HG03060 (cell line): ENCODE measurements at regions not wholly inside any gene's neighbourhood (a gene's known extent, or its start where the extent isn't known, plus 50 kb on each side); places are given as distances from the start of the nearest gene placed in this dataset.

Source experiments
- ATAC-seq: cut with Tn5 transposase; IDR thresholded peaks from one replicate; pipeline ENCODE4 v1.9.1; 2021; ENCODE audit warnings: low read depth, moderate number of reproducible peaks; ENCODE audit not compliant: unreplicated experiment

DNA sequence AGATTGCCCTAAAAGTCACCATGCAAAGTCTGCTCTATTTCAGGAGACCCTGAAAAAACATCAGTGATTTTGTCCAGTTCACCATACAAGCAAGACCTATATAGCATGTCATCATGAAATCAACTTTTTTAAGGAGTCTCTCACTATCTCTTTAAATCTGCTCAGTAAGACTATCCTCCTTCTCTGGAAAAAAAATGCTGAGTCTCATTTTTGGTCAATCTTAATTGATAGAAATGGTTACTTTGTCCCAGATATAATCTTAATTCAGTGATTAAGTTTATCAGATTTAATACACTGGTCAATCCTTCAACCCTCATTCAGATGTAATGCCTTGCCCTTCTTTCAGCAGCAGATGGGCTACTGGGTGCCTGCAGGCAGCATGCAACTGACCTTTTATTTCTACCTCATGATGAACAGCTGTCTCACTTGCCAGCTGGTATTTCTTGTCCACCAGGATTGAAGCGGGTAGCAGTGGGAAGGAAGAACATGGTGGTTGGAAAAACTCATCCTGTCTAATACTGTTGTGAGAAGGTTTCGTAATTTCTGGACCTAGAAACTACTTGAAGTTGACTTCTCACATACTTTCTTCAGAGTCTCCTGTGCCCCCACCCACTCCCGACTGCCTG, 375.3 kb downstream of the DNAH5 start:
- ATAC-seq = no peak

DNA sequence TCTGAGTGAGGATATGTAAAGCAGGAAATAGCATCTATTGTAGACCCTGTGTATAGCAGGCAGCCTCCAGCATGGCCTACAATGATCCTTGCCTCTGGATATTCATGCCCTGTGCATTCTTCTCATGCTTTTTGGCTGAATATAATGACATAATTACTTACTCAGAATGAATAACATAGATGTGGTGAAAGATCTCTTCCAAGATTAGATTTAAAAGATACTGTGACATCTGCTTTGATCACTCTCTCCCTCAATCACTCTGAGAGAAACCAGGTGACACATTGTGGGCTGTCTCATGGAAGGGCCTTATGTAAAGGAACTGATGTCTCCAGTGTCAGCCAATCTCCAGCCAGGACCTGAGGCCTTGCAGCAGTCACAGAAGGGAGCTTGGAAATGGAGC, 376.7 kb downstream of the DNAH5 start:
- no peak for ATAC-seq

DNA sequence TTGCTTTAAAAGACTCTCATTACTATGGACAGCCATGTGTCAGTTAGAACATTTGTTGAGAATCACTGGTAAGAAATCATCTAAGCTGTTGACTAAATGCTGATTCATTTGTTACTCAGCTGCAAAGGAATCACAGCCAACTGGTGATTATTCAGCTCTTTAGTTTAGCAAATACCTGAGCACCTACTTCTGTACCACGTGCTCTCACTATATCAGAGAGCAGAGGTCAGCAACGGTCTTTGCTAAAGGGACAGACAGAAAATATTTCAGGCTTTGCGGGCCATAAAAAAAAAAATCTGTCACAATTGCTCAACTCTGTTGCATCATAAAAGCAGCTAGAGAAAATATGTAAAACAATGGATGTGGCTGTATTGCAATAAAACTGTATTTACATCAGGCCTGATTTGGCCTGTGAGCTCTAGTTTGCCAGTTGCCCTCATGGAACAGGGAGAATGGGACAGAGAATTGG, 377.6 kb downstream of the DNAH5 start:
- no peak for ATAC-seq

DNA sequence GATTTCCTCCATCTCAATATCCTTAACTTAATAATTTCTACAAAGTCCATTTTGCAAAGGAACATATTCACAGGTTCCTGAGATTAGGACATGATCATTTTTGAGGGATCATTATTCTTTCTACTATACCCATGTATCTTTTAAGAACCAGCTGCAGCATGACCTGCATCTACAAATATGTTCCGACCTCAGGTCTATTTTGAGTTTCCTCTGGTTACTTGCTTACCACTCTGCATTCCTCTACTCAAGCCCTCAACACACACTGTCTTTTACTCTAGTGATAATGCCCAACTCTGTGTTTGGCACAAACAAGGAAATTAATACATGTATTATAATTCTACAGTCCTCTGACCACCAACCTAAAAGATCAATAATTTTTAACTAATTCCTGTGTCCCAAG, 386.1 kb downstream of the DNAH5 start:
- ATAC-seq = no peak

DNA sequence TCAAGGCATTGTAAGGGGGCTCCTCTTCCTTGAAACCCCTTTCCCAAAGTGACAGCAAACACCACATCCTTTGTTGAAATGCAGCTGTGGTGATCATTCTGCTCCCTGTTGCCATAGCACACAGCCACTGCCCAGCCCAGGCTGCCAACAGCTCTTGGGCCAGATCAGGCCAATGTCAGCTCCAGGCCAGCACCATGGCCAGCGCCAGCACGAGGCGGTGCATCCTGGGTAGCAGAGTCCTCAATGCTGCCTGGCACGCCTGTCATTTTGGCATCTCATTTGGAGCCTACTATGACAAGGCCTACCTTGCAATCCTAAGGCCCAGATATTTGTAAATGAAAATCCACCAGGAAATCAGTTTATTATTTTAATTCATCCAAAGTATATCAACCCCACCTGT, 390.6 kb downstream of the DNAH5 start:
- ATAC-seq = no peak

DNA sequence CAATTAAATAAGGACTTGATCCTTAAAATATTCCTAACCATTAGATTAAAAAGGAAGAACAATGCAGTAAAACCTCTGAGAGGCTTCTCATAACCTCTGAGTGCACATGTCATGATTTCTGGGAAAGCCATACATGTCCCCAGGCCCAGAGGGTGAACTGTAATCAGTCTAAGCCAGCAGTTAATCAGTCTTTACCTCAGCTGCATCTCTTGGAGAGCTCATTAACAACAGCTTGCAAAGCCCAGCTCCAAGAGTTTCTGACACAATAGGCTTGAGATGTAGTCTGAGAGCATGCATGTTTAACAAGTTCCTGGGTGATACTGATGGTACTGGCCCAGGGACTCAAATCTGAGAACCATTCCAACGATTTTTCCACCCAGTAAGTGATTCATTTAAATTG, 392.1 kb downstream of the DNAH5 start:
- ATAC-seq = no peak

DNA sequence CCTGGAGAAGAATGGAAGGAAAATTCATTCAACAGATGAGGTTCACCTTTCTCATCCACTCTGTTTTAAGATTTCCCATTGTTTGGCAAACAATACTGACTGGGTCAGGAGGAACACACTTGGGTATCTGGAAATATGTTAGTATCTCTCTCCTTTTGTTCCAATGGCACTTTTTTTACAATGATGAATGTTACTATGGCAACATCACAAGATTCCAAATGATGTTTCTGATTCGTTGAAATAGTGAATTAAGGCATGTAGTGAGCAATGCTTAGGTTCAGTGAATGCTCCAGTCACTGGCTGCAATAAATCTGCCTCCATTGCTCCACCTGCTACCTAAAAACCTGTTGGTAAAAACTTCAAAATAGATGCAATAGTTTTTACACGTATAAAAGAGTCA, 392.8 kb downstream of the DNAH5 start:
- ATAC-seq = no peak

DNA sequence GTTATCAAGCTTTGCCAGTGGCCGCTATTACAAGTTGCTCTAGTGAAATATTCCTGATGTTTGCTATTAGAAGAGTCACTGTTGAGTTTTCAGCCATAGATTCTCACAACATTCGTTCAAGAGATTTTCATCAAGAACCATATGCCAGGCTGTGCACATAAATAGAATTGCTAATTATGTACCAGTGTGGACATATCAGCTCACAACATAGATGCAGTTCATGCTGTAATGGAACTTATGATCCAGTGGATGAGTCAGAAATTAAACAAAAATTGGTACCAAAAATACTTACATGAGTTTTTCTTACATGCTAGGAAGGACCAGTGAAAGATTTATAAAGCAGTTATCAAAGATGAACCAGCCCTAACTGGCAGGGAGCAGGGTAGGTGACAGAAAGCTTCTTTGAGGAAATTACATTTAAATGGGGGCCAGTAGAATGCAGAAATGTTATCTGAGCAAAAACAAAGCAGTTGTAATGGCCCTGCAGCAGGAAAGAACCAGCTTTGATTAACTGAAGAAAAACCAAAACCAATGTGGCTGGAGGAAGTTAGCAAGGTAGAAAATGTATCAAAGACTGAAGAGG, 404.2 kb downstream of the DNAH5 start:
- ATAC-seq = no peak

DNA sequence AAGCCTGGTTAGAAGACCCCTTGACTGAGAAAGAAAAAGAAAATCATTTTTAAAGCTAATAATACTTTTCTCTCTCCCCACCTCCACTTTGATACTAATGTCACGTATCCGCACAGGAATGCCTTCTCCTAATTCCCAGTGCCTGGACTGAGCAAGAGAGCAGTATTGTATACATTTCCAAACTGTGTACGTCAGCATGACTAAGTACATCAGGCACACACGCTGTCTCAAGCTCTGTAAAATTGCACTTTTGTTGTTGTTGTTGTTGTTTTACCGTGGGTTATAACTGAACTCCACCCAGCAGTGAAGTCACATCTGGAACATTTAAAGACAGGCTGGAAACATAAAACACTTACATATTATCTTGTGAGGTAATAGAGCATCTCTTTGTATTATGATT, 407.6 kb downstream of the DNAH5 start:
- no peak for ATAC-seq

DNA sequence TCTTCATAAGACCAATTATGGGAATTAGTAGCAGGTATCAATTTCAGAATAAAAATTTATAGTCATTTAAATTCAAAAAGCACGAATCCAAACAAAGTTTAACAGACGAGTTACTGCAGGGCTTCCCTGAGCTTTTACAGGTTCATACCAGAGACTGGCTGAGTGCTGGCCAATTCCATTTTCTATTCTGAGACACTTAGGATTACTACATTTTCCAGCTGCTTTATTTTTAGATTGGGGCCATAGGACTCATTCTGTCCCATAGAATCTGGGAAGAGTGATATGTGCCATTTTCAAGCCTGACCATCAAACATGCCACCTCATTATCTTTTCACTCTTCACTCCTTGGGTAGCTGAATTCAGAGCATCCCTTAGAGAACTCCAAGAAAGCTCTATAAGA, 410.7 kb downstream of the DNAH5 start:
- ATAC-seq = no peak

DNA sequence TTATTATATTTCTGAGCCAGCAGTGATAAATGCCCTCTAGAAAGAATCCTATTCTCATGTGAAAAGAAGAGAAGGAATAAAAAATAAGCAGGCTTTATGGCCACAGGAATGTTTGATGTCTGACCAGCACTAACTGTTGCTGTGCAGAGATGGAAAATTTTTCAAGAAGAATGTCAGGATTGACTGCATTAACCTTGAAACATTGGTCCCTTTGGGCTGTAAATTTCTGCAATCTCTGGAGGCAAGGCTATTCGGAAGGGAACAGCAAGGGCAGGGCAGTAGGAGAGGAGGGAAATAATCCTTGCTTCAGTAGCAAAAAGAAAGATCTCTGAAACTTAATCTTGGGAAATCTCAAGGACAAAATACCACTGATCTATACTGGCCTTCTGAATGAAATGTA, 415.2 kb downstream of the DNAH5 start:
- ATAC-seq = no peak

DNA sequence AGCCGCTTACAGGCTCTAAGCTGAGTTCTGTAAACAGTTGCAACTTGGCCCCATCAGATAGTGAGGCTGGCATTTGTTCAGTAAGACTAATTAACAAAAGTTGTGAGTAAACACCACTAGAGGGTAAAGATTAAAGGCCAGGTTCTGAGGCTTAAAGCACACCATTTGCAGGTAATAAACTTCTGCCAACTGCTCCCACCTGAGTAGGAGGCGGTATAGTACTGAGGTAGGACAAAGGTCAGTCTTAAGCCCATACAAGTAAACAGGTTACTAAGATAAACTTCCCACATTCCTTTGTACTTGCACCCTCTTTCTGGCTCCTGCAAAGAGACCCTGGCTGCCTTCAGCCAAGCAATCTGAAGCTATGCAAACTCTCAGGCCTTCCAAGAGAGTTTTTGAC, 419.6 kb downstream of the DNAH5 start:
- no peak for ATAC-seq

DNA sequence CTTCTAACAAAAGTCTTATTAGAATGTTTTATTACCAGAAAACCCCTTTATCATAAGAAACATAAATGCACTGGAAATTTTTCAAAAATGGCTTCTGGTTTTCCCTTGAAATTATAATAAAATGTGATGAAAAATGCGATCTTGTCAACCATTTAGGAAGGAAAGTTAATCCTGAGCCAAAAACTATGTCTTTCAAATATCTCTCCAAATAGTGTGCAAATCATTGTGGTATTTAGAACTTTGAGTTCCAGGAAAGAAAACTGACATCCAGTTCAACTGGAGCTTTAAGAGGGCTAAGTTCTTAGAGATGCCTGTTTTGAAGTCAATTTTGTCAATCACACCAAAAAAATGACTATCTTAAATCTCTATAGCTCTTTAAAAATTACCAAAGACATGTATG, 425.4 kb downstream of the DNAH5 start:
- ATAC-seq = no peak

DNA sequence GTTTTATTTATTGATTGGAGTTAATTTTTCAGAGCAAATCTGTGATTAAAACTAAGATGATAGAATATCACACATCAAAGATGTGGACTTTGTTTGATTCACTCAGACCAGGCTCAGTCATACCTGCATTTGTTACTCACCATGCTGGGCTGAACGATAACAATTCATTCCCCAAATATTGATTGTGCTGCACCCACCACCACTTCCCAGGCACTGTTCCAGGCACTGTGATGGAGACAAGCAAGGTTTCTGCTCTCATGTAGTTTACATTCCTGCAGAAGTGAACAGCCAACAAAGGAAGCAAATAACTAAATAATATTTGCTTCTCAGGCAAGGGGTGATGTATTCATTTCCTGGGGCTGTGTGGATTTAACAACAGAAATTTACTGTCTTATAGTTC, 428.3 kb downstream of the DNAH5 start:
- ATAC-seq = no peak

DNA sequence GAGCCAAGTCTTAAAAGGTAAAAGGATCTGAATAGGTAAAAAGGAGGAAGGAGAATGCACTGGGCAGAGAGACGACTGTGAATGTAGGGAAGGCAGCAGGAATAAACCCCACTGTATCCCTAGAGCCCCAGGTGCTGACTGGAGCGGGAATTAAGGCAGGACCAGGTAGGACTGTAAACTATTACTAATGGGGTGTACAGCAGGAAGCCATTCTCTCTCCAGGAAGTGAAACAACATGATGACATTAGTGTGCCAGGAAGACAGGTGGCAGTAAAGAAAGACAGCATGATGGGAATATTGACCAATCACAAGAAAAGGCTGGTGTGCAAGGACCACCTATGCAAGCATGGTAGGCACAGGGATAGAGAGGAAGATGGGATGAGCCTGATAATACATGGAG, 433.0 kb downstream of the DNAH5 start:
- ATAC-seq = no peak

DNA sequence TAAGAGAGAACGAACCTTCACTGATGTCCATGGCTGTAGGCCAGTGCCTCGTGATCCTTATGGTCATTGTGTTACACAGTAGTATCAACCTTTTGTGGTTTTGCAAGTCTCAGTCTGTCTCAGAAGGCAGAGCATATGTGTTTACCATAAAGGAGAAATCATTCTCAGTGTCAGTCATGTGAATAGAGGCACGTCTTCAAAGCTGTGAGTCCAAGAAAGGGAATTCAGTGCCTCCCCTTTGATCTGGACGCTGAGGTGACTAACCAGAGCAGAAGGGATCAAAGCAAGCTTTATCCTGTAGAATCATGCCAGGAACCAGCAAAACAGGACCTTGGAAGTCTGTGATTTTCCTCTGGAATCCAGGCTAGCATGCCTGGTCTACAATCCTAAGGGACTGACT, 433.9 kb downstream of the DNAH5 start:
- ATAC-seq = no peak

DNA sequence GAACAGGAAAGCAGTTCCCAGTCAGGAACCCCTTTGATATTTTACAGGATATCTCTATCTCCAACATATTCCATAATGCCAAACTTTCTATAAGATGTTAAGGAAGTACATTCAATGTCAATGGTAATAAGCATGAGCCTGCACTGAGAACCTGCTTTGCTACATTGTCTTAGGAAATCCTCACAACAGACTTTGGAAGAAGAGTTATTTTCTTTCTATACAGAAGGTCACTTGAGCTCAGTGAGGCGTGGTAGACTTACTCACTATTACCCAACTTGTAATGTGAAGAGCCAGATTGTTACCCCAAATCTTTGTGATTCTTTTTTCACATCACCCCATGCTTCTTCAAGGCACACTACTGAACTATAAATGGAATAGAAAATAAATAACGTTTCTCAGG, 435.9 kb downstream of the DNAH5 start:
- ATAC-seq = no peak

DNA sequence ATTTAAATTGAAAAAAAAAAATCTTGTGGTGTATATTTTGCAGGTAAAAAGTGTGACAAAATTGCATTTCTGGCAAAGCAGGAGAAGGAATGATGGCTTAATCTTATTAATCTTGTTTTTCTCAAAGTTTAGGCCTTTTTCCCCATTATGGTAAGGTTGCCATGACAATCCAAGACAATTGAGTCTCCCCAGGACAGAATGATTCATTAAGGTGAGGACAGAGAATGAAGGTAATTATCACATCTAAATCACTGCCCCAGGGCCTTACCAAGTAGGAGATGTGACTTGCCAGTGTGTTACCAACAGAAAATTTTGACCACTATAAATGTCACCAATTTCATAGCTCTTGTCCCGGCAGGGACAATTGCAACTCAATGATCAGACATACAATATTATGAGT, 439.2 kb downstream of the DNAH5 start:
- no peak for ATAC-seq

DNA sequence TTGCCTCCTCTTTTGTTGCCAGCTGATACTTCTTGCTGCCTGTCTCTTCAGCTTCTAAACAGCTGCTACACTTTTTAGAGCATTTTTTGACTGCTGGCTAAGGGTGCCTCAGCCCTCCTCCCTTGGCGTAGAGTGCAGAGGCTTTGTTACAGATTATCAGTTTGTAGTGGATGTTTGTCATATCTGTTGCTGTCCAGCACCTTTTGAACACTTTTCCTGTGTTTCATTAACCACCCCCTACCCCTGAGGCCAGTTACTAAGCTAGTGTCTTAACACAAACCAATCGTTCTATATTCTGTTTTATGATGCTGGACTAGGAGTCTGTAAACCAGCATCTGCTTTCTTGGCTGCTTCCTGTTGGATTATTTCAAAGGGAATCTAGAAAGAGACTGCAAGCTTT, 441.5 kb downstream of the DNAH5 start:
- ATAC-seq = no peak

DNA sequence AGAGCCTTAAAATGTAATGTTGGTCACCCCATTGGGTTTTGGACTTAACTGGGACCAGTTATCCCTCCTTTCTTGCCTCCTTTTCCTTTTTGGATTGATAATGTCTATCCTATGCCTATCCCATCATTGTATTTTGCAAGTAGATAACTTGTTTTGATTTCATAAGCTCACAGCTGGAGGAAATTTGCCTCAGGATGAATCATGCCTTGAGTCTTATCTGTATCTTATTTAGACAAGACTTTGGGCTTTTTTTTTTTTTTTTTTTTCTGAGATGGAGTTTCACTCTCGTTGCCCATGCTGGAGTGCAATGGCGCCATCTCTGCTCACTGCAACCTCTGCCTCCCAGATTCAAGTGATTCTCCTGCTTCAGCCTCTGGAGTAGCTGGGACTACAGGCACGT, 443.3 kb downstream of the DNAH5 start:
- no peak for ATAC-seq

DNA sequence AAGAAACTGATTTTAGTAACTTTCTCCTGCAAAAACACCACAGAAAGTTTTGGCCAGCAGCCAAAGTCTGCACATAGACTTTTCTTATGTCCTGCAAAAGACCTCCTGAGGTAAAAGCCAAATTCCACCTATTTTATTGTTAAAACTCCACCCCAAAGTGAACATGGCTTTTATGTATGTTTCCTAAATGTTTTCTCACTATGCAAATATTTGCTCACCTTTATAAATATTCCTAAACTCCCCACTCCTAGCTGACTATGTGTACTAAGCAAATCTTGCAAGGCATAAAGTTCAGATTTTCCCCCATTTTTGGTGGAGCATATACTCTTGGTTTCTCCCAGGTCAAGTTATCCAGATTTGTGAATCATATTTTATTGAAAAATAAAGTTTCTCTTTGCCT, 446.2 kb downstream of the DNAH5 start:
- no peak for ATAC-seq

DNA sequence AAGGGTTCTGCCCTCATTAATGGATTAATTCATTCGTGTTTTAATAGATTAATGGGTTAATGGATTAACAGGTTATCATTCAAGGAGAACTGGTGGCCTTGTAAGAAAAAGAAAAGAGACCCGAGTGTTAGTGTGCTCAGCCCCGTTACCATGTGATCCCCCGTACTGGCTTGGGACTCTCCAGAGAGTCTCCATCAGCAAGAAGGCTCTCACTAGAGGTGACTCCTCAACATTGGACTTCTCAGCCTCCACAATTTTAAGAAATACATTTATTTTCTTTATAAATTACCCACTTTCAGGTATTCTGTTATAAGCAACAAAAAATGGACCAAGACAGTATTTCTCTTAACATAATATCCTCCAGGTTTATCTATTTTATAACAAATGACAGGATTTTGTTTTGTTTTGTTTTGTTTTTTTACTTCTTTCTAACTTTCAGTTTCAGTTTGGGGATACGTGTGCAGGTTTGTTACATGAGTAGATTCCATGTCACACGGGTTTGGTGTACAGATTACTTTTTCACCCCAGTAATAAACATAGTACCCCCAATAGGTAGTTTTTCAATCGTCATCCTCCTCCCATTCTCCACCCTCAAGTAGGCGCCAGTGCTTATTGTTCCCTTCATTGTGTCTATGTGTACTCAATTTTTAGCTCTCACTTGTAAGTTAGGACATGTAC, 456.1 kb downstream of the DNAH5 start:
- no peak for ATAC-seq
